Osteocyte (in vitro differentiated cells): ENCODE measurements at regions not wholly inside any gene's neighbourhood (a gene's known extent, or its start where the extent isn't known, plus 50 kb on each side); places are given as distances from the start of the nearest gene placed in this dataset.

ENCODE experiments used
- DNase-seq: peaks from one replicate; pipeline ENCODE4 v3.0.0; 2021; ENCODE audit warnings: mixed read lengths; ENCODE audit not compliant: unreplicated experiment; ENCODE audit errors: extremely low spot score
- H3K27ac Mint-ChIP-seq: one replicate; pipeline ENCODE4 v1.8.0; 2021; ENCODE audit warnings: mild to moderate bottlenecking, mixed read lengths; ENCODE audit not compliant: unreplicated experiment
- H3K27me3 Mint-ChIP-seq: one replicate; pipeline ENCODE4 v1.8.0; 2021; ENCODE audit warnings: mixed read lengths; ENCODE audit not compliant: unreplicated experiment
- H3K36me3 Mint-ChIP-seq: one replicate; pipeline ENCODE4 v1.8.0; 2021; ENCODE audit warnings: mixed read lengths; ENCODE audit not compliant: unreplicated experiment
- H3K4me1 Mint-ChIP-seq: one replicate; pipeline ENCODE4 v1.8.0; 2021; ENCODE audit warnings: mixed read lengths; ENCODE audit not compliant: unreplicated experiment
- H3K4me3 Mint-ChIP-seq: one replicate; pipeline ENCODE4 v1.8.0; 2021; ENCODE audit warnings: mild to moderate bottlenecking, moderate library complexity, mixed read lengths; ENCODE audit not compliant: unreplicated experiment
- H3K9me3 Mint-ChIP-seq: one replicate; pipeline ENCODE4 v1.8.0; 2021; ENCODE audit warnings: mixed read lengths; ENCODE audit not compliant: unreplicated experiment
- CTCF ChIP-seq: fragments of 200-600 bp; sonication (generic); IDR thresholded peaks from 2 replicates; pipeline ENCODE4 v1.5.0; 2021; ENCODE audit warnings: antibody characterized with exemption, mild to moderate bottlenecking, moderate library complexity

GRCh38 chr6:12584631-12585405 is 131.7 kb upstream of the PHACTR1 start:
- no peak for DNase-seq
- no peak for TF ChIP-seq CTCF
- Mint-ChIP-seq H3K4me1 (peaks cover 24% of the 10 kb centered on the region), H3K27me3 (no peaks in the 10 kb centered on the region), H3K27ac (no peak overlapping the region), H3K4me3 (no peak overlapping the region), H3K9me3 (no peaks in the 10 kb centered on the region), H3K36me3 (no peaks in the 10 kb centered on the region)

GRCh38 chr6:12585497-12585958 is 131.0 kb upstream of the PHACTR1 start:
- no peak for TF ChIP-seq CTCF
- no peaks in the 10 kb centered on the region for H3K36me3 Mint-ChIP-seq
- H3K9me3 Mint-ChIP-seq: no peaks in the 10 kb centered on the region
- H3K4me3 Mint-ChIP-seq: no peak overlapping the region
- H3K27ac Mint-ChIP-seq: no peak overlapping the region
- no peaks in the 10 kb centered on the region for H3K27me3 Mint-ChIP-seq
- DNase-seq: no peak
- peaks cover 24% of the 10 kb centered on the region for H3K4me1 Mint-ChIP-seq

GRCh38 chr6:12586721-12587480 is 129.7 kb upstream of the PHACTR1 start:
- no peak for DNase-seq
- H3K27me3 Mint-ChIP-seq: no peaks in the 10 kb centered on the region
- H3K4me3 Mint-ChIP-seq: no peak overlapping the region
- peaks cover 24% of the 10 kb centered on the region for H3K4me1 Mint-ChIP-seq
- H3K27ac Mint-ChIP-seq: peak overlapping the region; percentile 65
- no peak for TF ChIP-seq CTCF
- H3K36me3 Mint-ChIP-seq: no peaks in the 10 kb centered on the region
- H3K9me3 Mint-ChIP-seq: no peaks in the 10 kb centered on the region

- H3K4me3 Mint-ChIP-seq: no peak overlapping the region
- peaks cover 49% of the 10 kb centered on the region for H3K4me1 Mint-ChIP-seq
- no peak for TF ChIP-seq CTCF
- DNase-seq: no peak
- H3K36me3 Mint-ChIP-seq: peaks cover 1% of the 10 kb centered on the region
- no peaks in the 10 kb centered on the region for H3K27me3 Mint-ChIP-seq
- no peaks in the 10 kb centered on the region for H3K9me3 Mint-ChIP-seq
- H3K27ac Mint-ChIP-seq: no peak overlapping the region
Measured at GRCh38 chr6:12590901-12591300, 125.7 kb upstream of the PHACTR1 start.

- H3K4me1 Mint-ChIP-seq: peaks cover 46% of the 10 kb centered on the region
- no peak for TF ChIP-seq CTCF
- no peak for DNase-seq
- no peak overlapping the region for H3K4me3 Mint-ChIP-seq
- H3K9me3 Mint-ChIP-seq: no peaks in the 10 kb centered on the region
- H3K27me3 Mint-ChIP-seq: no peaks in the 10 kb centered on the region
- peaks cover 1% of the 10 kb centered on the region for H3K36me3 Mint-ChIP-seq
- H3K27ac Mint-ChIP-seq: peak overlapping the region; percentile 73
Measured at GRCh38 chr6:12592634-12593033, 123.9 kb upstream of the PHACTR1 start.
